ENCODE measurements at regions not wholly inside any gene's neighbourhood (a gene's known extent, or its start where the extent isn't known, plus 50 kb on each side); places are given as distances from the start of the nearest gene placed in this dataset.

GRCh38 chr5:108617467-108618435 lies 129.9 kb upstream of the FER start:
- TF ChIP-seq POLR2A (IDR thresholded peaks at IDR 0.05; ENCODE audit: low read length) (no peak), GATA1 (IDR thresholded peaks at IDR 0.05; ENCODE audit: low read depth, low read length) (no peak)

Measured in erythroblast (primary cell).